GDM1 (cell line): ENCODE measurements at regions not wholly inside any gene's neighbourhood (a gene's known extent, or its start where the extent isn't known, plus 50 kb on each side); places are given as distances from the start of the nearest gene placed in this dataset.

ENCODE experiments used
- DNase-seq: peaks from one replicate; lab custom pipeline; 2025; lab: John Stamatoyannopoulos, UW

- no peak for DNase-seq
These were observed 95.9 kb upstream of the ANKRD34C start for GRCh38 chr15:79186616-79187015.

- no peak for DNase-seq
These were observed 94.6 kb upstream of the RASGRF1 start for GRCh38 chr15:79185199-79185598.

- peak; percentile 23 for DNase-seq
These were observed 93.9 kb upstream of the RASGRF1 start for GRCh38 chr15:79184465-79184892.

DNA sequence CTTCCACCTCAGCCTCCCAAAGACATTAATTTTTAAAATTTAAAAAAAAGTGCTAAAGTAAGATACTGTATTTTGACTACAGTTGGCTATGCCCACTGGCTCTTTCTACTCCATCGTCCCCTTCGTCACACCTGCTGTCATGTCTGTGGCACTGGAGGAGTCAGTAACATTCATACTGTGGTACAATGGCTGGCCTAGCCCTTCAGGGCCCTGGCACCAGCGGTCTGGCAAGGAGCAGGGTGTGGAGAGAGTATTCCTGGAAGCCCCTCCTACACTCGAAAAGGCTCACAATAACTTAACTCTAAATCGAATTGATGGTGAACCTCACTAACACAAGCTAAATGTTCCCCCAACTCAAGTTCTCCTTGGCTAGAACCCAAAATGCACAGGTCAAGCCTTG is 89.7 kb upstream of the RASGRF1 start:
- no peak for DNase-seq

DNA sequence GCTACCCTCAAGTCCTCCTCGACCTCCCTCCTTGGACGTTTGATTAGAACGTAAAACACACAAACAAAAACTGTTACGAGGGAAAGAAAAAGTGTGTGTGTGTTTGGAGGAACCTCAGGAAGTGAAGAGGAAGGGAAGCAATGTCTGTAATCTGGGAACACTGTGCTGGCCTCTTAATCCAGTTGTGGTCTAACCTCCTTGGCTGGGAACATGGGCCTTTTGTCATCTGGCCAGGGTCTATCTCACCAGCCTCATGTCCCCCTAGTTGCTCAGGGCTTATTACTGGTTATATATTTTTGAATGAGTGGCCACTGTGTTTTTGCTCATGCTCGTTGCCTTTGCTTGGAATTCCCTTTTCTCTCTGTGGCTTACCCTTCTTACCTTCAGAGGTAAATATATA is 89.0 kb upstream of the RASGRF1 start:
- no peak for DNase-seq

DNA sequence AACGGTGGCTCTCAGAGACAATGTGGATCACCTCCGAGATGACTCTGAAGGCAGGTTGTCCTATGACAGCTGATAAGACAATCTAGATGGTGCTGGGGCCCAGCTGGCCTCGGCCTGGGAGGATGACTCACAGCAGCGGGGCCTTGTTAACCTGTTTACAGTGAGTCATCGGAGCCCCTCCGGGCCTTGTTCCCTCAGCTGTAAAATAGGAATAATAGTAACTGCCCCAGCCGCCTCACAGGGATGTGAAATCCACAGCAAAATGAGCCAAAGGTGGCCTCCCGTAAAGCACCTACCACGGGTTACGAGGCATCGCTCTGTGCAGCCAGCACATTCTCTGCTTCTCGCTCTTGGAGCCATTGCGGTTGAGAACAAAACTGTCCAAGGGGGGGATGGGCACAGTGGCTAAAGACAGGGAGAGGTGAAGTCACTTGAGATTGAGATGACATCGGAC is 88.6 kb upstream of the RASGRF1 start:
- DNase-seq: no peak

DNA sequence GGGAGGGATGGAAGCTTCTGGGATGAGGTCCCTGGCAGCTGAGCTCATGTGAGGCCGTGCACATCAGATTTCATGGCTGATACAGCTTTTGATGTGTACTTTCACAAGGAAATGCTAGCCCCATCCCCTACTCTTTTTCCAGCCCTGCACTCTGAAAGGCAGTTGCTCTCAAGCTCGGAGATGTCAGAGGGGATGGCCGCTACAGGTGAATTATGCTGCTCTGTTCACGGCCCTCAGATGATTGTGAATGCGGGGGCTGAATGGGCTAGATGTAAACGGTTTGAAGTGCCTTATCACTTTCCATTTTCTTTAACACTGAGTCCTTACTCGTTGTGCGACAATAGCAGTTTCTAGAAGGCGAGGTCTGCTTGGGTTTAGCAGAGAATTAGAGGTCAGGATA is 88.0 kb upstream of the RASGRF1 start:
- no peak for DNase-seq

DNA sequence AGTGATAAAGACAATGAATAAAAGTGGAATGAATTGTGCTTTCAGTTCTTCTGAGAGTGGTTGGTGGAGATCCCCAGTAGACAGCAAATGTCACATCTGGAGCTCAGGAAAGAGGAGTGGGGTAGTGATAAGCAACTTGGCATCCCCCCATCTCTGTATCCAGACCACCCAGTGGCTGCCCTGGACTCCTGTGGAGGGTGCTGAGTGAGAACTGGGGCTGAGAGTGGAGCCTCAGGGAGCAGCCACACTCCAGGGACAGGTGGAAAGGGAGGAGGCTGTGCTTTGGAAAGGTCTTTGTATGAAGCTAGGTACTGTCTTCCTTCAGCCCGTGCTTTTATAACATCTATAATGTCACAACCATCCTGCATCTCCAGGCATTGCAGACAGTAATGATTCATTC is 85.6 kb upstream of the RASGRF1 start:
- no peak for DNase-seq

DNA sequence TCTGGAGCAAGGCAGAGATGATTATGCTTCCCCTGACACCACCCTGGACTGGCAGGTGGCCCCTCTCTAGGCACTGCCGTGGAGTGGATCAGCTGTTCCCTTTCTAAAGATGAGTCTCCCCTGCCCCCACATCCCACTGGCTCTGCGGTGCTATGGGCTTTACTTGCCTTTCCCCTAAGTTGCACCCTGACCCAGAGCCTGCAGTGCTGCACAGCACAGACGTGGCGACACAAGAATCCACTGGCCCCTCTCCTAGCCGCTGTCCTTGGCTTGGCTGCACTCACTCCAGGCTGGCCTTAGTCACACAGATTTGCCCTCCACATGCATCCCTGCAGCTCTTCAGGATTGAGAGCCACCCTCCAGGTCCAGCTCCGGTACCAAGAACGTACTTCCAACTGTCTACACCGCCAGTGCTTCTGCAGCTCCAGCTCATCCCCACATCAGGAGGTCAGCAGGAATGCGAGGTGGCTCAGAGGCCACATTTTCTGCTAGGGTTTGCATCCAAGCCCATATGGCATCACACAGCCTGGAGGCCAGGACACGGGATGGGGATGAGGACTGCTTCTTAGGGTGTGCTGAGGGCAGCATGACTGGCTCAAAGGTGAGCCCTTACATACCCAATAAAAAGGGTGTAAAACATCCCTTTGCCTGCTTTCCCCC is 82.4 kb upstream of the RASGRF1 start:
- no peak for DNase-seq

DNA sequence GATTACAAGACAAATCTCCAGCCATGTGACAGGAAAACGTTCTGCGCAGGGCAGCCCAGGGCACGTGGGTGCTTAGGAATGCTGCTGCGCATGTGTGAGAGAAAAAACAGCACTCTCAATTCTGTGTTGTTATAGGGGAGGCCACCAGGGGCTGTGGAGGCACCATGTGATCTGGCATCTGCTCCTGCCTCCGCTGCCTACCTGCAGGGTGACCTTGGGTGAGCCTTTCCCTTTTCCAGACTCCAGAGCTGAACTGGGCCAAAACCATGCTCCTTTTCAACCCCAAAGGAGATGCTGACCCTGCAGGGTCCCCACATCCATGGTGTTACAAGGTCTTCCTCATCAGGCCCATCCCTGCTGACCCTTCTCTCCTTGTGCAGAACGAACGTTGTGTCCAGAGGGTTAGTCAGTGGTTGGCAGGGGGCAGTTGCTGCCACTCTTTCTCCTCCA is 81.5 kb upstream of the RASGRF1 start:
- no peak for DNase-seq

- DNase-seq: no peak
These were observed 80.9 kb upstream of the RASGRF1 start for GRCh38 chr15:79171320-79172031.

DNA sequence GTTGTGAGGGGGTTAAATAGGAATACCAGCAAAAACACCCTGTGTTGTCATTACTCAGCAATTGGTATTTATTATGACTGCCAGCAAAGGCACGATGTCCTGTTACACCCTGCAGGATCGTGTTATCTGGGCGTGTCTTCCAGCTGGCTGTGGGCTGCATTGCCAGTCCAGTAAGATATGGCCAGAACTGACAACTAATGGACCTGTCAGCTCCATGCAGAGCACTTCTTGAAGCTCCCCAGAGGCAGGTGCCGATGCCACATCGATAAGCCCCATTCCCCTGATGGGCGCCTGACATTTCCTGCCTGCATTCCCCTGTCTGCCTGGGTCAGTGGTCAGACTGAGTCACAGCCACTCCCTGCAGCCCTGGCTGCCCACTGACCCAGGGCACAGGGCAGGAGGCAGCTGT is 79.7 kb upstream of the RASGRF1 start:
- no peak for DNase-seq

GRCh38 chr15:79169526-79170133 is 79.0 kb upstream of the RASGRF1 start:
- DNase-seq: no peak

DNA sequence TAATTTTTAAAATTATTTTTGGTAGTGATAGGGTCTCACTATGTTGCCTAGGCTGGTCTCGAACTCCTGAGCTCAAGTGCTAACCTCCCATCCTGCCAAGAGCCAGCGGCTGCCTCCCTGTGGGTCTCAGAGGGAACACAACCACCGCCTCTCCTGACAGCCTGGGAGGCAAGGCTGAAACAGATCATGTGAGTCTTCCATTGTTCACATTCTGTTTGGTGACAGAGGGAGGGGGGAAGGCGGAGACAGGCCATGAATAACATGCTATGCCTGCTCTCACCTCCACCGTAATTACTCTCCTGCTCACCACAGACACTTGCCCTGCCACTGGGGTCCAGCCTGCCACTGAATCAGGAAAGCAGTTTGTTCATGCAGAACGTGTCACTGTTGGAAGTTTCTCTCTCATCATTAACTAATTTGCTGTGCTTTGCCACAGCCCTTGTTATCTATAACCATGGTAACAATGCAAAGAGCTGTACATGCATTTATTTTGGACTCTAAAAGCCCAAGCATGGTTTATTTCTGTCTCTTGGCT is 78.4 kb upstream of the RASGRF1 start:
- DNase-seq: no peak

GRCh38 chr15:79167776-79168175 is 77.2 kb upstream of the RASGRF1 start:
- DNase-seq: no peak

GRCh38 chr15:79166311-79166955 is 75.9 kb upstream of the RASGRF1 start:
- DNase-seq: no peak

GRCh38 chr15:79164465-79164864 is 73.9 kb upstream of the RASGRF1 start:
- no peak for DNase-seq

- no peak for DNase-seq
These were observed 73.5 kb upstream of the RASGRF1 start for GRCh38 chr15:79164043-79164442.

DNA sequence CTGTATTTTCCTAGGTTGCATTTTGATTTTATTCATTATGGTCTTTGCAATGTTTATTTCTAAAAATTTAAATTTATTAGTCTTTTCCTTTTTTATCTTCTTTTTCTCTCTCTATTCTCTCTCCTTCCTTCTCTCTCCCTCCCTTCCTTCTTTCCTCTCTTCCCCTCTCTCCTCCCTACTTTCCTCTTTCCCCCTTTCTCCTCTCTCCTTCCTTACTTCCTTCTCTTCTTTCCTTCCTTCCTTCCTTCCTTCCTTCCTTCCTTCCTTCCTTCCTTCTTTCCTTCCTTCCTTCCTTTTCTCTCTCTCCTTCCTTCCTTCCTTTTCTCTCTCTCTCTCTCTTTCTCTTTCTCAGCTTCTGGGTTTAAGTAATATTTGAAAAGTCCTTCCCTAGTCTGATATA is 72.8 kb upstream of the RASGRF1 start:
- DNase-seq: no peak

DNA sequence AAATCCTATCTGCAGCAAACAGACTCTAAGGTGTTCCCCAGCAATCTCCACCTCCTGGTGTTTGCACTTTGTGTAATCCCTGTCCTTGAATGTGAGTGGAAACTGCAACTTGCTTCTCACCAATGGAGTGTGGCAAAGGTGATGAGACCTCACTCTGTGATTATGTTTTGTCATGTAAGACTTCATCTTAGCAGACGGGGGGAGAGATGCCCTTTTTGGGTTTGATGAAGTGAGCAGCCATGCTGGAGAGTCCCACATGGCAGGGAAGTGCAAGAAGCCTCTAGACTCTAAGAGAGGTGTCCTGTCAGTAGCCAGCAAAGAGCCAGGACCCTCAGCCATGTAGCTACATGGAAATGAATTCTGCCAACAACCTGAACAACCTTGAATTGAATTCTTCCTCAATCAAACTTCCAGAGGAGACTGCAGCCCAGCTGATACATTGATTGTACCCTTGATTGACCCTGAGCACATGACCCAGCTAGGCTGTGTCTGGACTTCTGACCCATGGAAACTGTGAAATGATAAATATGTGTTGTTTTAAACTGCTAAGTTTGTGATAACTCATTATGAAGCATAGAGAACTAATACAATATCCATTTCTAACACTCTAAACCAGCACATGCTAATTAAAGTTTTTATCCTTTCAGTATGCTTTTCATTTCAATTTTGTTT is 71.4 kb upstream of the RASGRF1 start:
- DNase-seq: no peak

DNA sequence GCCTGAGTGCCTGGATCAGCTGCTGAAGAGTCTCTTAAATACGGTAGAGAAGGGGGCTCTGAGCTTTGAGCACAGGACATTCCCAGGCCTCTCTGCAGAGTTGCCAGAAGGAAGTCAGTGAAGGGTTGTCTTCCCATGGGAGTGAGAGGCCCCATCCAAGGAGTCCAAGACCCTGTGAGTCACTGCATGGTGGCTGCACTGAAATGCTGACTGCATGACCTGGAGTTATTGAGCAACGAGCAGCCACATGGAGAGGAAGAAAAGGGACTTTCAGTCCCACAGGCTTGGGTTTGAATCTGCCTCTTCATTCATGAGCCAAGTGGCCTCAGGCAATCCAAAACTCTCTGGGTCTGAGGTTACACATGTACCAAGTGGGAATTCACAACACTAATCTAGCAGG is 69.6 kb upstream of the RASGRF1 start:
- DNase-seq: no peak
